ENCODE measurements at regions not wholly inside any gene's neighbourhood (a gene's known extent, or its start where the extent isn't known, plus 50 kb on each side); places are given as distances from the start of the nearest gene placed in this dataset.

DNA sequence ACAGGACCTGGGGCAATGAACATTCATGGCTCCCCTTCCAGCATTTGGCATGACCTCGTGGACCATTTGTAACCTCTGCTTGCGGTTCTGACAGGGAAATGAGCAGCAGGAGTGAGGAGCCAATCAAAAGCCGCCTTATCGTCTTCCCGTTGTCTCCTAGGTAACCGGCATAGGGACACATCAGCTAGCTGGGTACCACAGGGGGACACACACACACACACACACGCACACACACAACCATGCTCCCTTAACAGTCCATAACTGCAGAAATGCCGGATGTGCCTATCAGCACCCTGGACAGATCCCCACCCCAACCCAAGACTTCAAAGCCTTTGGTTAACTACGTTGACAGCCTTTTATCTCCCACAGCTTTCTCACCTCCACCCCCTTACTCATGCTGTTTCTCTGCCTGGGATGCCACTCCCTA, 53.4 kb upstream of the CCDC174 start:
- Mint-ChIP-seq H3K27me3 (ENCODE audit: low read depth, poor library complexity) (peaks cover 51% of the 10 kb centered on the region), H3K9me3 (peaks cover under 1% of the 10 kb centered on the region), H3K27ac (no peak overlapping the region), H3K4me1 (peaks cover 1% of the 10 kb centered on the region), H3K4me3 (no peak overlapping the region), H3K36me3 (ENCODE audit: low read depth) (no peaks in the 10 kb centered on the region)
- no peak for TF ChIP-seq CTCF (IDR thresholded peaks at IDR 0.05)
- DNase-seq: peak; percentile 87

DNA sequence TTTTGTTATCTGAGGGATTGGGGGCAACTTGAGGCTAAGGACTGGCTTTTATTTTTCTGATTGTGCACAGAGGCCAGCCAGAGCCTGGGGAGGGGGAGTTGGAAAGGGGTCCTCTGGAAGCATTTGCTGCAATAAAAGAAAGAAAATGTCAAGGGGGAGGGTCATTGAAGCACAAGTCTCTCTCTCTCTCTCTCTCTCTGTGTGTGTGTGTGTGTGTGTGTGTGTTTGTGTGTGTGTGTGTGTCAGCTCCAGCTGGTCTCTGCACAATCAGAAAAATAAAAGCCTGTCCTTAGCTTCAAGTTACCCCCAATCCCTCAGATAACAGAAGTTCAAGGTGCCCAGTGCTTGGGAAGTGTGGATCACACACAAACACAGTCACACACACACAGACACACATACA, 52.1 kb upstream of the CCDC174 start:
- peaks cover 4% of the 10 kb centered on the region for H3K9me3 Mint-ChIP-seq
- no peak for TF ChIP-seq CTCF (IDR thresholded peaks at IDR 0.05)
- peaks cover 57% of the 10 kb centered on the region for H3K27me3 Mint-ChIP-seq (ENCODE audit: low read depth, poor library complexity)
- H3K4me1 Mint-ChIP-seq: peaks cover 8% of the 10 kb centered on the region
- H3K36me3 Mint-ChIP-seq (ENCODE audit: low read depth): no peaks in the 10 kb centered on the region
- no peak overlapping the region for H3K4me3 Mint-ChIP-seq
- no peak for DNase-seq
- H3K27ac Mint-ChIP-seq: no peak overlapping the region

DNA sequence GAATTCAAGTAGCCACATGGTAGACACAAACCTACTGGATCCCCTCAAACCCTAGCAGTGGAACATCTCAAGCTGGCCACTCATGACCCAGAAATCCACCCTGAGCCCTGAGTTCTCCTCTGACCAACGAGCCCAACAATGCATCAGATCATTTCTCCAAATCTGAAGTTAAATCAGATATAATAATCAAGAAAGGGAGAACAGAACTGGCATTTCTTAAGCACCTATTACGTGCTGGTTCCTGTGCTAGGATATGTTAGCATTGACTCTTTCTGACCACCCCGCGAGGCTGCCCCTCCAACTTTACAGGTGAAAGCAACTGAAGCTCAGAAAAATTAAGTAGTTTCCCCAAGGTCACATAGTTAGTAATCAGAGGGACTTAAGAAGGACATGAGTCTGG, 51.5 kb upstream of the CCDC174 start:
- peaks cover 4% of the 10 kb centered on the region for H3K9me3 Mint-ChIP-seq
- no peak for DNase-seq
- peaks cover 14% of the 10 kb centered on the region for H3K4me1 Mint-ChIP-seq
- H3K4me3 Mint-ChIP-seq: no peak overlapping the region
- H3K36me3 Mint-ChIP-seq (ENCODE audit: low read depth): no peaks in the 10 kb centered on the region
- TF ChIP-seq CTCF (IDR thresholded peaks at IDR 0.05): no peak
- H3K27ac Mint-ChIP-seq: no peak overlapping the region
- peaks cover 63% of the 10 kb centered on the region for H3K27me3 Mint-ChIP-seq (ENCODE audit: low read depth, poor library complexity)

DNA sequence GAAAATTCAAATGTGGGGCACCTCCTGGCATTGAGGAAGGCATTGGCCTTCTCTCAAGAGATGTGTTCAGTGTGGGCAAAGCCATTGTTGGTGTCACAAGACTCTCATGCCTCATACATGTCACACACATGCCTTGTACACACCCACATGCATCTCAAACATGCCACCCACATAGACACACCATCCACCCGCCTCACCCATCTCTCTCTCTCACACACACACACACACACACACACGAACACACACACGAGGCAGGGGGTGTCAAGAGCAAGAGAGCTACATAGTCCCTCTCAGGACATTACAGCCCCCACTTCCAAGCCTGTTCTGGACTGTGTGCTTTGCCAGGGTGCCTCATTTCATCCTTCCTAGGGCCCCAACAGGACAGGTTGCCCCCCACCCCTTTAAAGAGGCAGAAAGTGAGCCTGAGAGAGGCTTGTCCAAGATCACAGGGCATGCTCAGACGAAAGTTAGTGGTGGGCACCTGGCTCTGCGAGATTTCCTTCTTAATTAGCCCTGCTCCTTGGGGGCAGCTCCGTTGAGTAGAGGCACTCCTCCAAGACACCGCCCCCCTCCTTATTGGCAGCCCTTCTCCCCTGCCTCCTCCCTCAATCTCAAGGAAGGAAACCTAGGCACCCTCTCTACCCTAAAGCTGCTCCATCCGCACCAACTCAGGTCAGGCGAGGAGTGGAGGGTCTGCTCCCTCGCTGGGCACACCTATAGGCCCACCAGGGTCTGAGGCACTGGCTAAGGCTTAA, 50.5 kb upstream of the CCDC174 start:
- Mint-ChIP-seq H3K4me3 (no peak overlapping the region), H3K36me3 (ENCODE audit: low read depth) (no peaks in the 10 kb centered on the region), H3K9me3 (peaks cover 4% of the 10 kb centered on the region), H3K4me1 (peaks cover 17% of the 10 kb centered on the region), H3K27ac (no peak overlapping the region), H3K27me3 (ENCODE audit: low read depth, poor library complexity) (peaks cover 62% of the 10 kb centered on the region)
- TF ChIP-seq CTCF (IDR thresholded peaks at IDR 0.05): no peak
- no peak for DNase-seq

GRCh38 chr3:14601692-14602005, 49.9 kb upstream of the CCDC174 start:
- DNase-seq: no peak
- peaks cover 4% of the 10 kb centered on the region for H3K9me3 Mint-ChIP-seq
- peaks cover 17% of the 10 kb centered on the region for H3K4me1 Mint-ChIP-seq
- no peak for TF ChIP-seq CTCF (IDR thresholded peaks at IDR 0.05)
- H3K27ac Mint-ChIP-seq: no peak overlapping the region
- H3K36me3 Mint-ChIP-seq (ENCODE audit: low read depth): no peaks in the 10 kb centered on the region
- H3K27me3 Mint-ChIP-seq (ENCODE audit: low read depth, poor library complexity): peaks cover 62% of the 10 kb centered on the region
- H3K4me3 Mint-ChIP-seq: peak overlapping the region; percentile 68
